IMR-90 (cell line): ENCODE measurements at regions not wholly inside any gene's neighbourhood (a gene's known extent, or its start where the extent isn't known, plus 50 kb on each side); places are given as distances from the start of the nearest gene placed in this dataset.
A peak's percentile ranks its signal among the peaks of the same experiment; 100 is the strongest.

Experiments
- ATAC-seq: fragments of 200-7000 bp; cut with Tn5 transposase; 2 replicates; pipeline ENCODE4 v1.9.1; 2020; ENCODE audit warnings: low read depth, mild to moderate bottlenecking, moderate library complexity
- BruUV-seq: library from RNA; stranded (reverse); fragments of 400-500 nt; replicated peaks from 2 replicates; lab custom pipeline; 2021; lab: Mats Ljungman, UMichigan
- CTCF ChIA-PET: fragments of 300-600 bp; formaldehyde crosslinking; extraction: SDS; loops from one replicate; lab custom pipeline; 2021; ENCODE audit warnings: antibody characterized with exemption; lab: Yijun Ruan, JAX
- POLR2A ChIA-PET: fragments of 300-600 bp; sonication (Branson Sonifier 250); formaldehyde crosslinking; loops from one replicate; lab custom pipeline; 2022; ENCODE audit warnings: antibody characterized with exemption; ENCODE audit not compliant: unreplicated experiment; lab: Charles Lee
- DNase-seq: peaks from one replicate; pipeline ENCODE4 v3.0.0; 2013
- H2AFZ ChIP-seq: replicated peaks from 2 replicates; pipeline ENCODE3; 2013; ENCODE audit warnings: low read length, mild to moderate bottlenecking; ENCODE audit not compliant: poor library complexity
- H2AK5ac ChIP-seq: 2 replicates; pipeline ENCODE4 v1.6.1; 2013; ENCODE audit warnings: low read depth, low read length, inconsistent platforms
- H2AK9ac ChIP-seq: replicated peaks from 2 replicates; pipeline ENCODE3; 2013; ENCODE audit warnings: mild to moderate bottlenecking, low read depth, low read length, moderate library complexity; ENCODE audit not compliant: poor library complexity
- H2BK120ac ChIP-seq: 2 replicates; pipeline ENCODE4 v1.6.1; 2013; ENCODE audit warnings: low read depth, low read length, inconsistent platforms
- H2BK15ac ChIP-seq: 3 replicates; pipeline ENCODE4 v1.6.1; 2013; ENCODE audit warnings: low read depth, low read length, inconsistent platforms
- H2BK20ac ChIP-seq: 2 replicates; pipeline ENCODE4 v1.6.1; 2013; ENCODE audit warnings: low read depth, mild to moderate bottlenecking, inconsistent platforms, low read length, moderate library complexity
- H2BK5ac ChIP-seq: 2 replicates; pipeline ENCODE4 v1.6.1; 2013; ENCODE audit warnings: mild to moderate bottlenecking, low read depth, low read length, inconsistent platforms; ENCODE audit not compliant: poor library complexity, severe bottlenecking
- H3K14ac ChIP-seq: replicated peaks from 2 replicates; pipeline ENCODE4 v1.6.1; 2013; ENCODE audit warnings: low read depth, low read length, inconsistent platforms
- H3K18ac ChIP-seq: 2 replicates; pipeline ENCODE4 v1.6.1; 2013; ENCODE audit warnings: low read depth, low read length, control low read depth
- H3K23ac ChIP-seq: 2 replicates; pipeline ENCODE4 v1.6.1; 2013; ENCODE audit warnings: low read depth, low read length, inconsistent platforms
- H3K27ac ChIP-seq: 2 replicates; pipeline ENCODE4 v1.5.1; 2013; ENCODE audit warnings: mild to moderate bottlenecking, control low read depth, low read length; ENCODE audit not compliant: insufficient read depth
- H3K27me3 ChIP-seq: 2 replicates; pipeline ENCODE4 v1.6.1; 2013; ENCODE audit warnings: low read length; ENCODE audit not compliant: control insufficient read depth, insufficient read depth
- H3K36me3 ChIP-seq: 2 replicates; pipeline ENCODE4 v1.6.1; 2013; ENCODE audit warnings: low read length, mixed read lengths; ENCODE audit not compliant: control insufficient read depth, insufficient read depth
- H3K4ac ChIP-seq: 2 replicates; pipeline ENCODE4 v1.6.1; 2013; ENCODE audit warnings: low read depth, low read length, inconsistent platforms
- H3K4me1 ChIP-seq: 2 replicates; pipeline ENCODE4 v1.6.1; 2013; ENCODE audit warnings: low read length, mixed read lengths; ENCODE audit not compliant: control insufficient read depth, insufficient read depth
- H3K4me2 ChIP-seq: 2 replicates; pipeline ENCODE4 v1.6.1; 2013; ENCODE audit warnings: low read depth, mild to moderate bottlenecking, control low read depth, low read length, moderate library complexity
- H3K4me3 ChIP-seq: 2 replicates; pipeline ENCODE4 v1.5.1; 2013; ENCODE audit warnings: low read depth, mild to moderate bottlenecking, control low read depth, low read length, moderate library complexity; ENCODE audit not compliant: insufficient read depth
- H3K56ac ChIP-seq: 2 replicates; pipeline ENCODE4 v1.6.1; 2013; ENCODE audit warnings: low read length, inconsistent platforms; ENCODE audit not compliant: insufficient read depth; ENCODE audit errors: extremely low read depth
- H3K79me1 ChIP-seq, 2 experiments: 2 replicates each; pipeline ENCODE4 v1.6.1; 2013; ENCODE audit warnings: low read length in 2 of 2, inconsistent platforms in 1 of 2, low read depth in 1 of 2
- H3K9ac ChIP-seq: 2 replicates; pipeline ENCODE4 v1.6.1; 2013; ENCODE audit warnings: low read depth, low read length, control low read depth
- H3K9me1 ChIP-seq: 2 replicates; pipeline ENCODE4 v1.6.1; 2013; ENCODE audit warnings: low read length, inconsistent platforms; ENCODE audit not compliant: insufficient read depth
- H3K9me3 ChIP-seq: 2 replicates; pipeline ENCODE4 v1.6.1; 2013; ENCODE audit warnings: low read length; ENCODE audit not compliant: control insufficient read depth, insufficient read depth
- H4K20me1 ChIP-seq: 2 replicates; pipeline ENCODE4 v1.6.1; 2013; ENCODE audit warnings: low read length, inconsistent platforms; ENCODE audit not compliant: insufficient read depth
- H4K5ac ChIP-seq: 2 replicates; pipeline ENCODE4 v1.6.1; 2013; ENCODE audit warnings: mild to moderate bottlenecking, low read depth, low read length, control low read depth
- H4K8ac ChIP-seq, 2 experiments: 2 replicates each; pipeline ENCODE4 v1.6.1; 2013; ENCODE audit warnings: low read depth in 2 of 2, low read length in 2 of 2, control low read depth in 1 of 2, inconsistent platforms in 1 of 2
- H4K91ac ChIP-seq: 2 replicates; pipeline ENCODE4 v1.6.1; 2013; ENCODE audit warnings: low read depth, low read length, inconsistent platforms; ENCODE audit not compliant: insufficient read depth
- CEBPB ChIP-seq: IDR thresholded peaks from 2 replicates; pipeline ENCODE4 v1.6.1; 2012; ENCODE audit warnings: low read depth, low read length, improper control_type of control experiment
- CHD1 ChIP-seq: IDR thresholded peaks from 2 replicates; pipeline ENCODE4 v1.6.1; 2012; ENCODE audit warnings: low read depth, low read length, improper control_type of control experiment
- FOS ChIP-seq: fragments of 150-350 bp; IDR thresholded peaks from 2 replicates; pipeline ENCODE4 v1.6.1; 2016; ENCODE audit warnings: low read depth, low read length
- MAFK ChIP-seq: IDR thresholded peaks from 2 replicates; pipeline ENCODE4 v1.6.1; 2012; ENCODE audit warnings: low read depth, low read length, improper control_type of control experiment
- MAZ ChIP-seq: IDR thresholded peaks from 2 replicates; pipeline ENCODE4 v1.6.1; 2012; ENCODE audit warnings: low read depth, mild to moderate bottlenecking, low read length, improper control_type of control experiment, moderate library complexity, borderline replicate concordance
- MXI1 ChIP-seq: IDR thresholded peaks from 2 replicates; pipeline ENCODE4 v1.6.1; 2012; ENCODE audit warnings: low read depth, mild to moderate bottlenecking, low read length, moderate library complexity, borderline replicate concordance
- NFE2L2 ChIP-seq: fragments of 150-350 bp; IDR thresholded peaks from 2 replicates; pipeline ENCODE4 v1.6.1; 2016; ENCODE audit warnings: low read depth, mild to moderate bottlenecking, low read length
- POLR2A ChIP-seq: IDR thresholded peaks from 2 replicates; pipeline ENCODE4 v1.6.1; 2012; ENCODE audit warnings: mild to moderate bottlenecking, low read depth, low read length
- RCOR1 ChIP-seq: IDR thresholded peaks from 2 replicates; pipeline ENCODE4 v1.6.1; 2012; ENCODE audit warnings: mild to moderate bottlenecking, low read length, improper control_type of control experiment; ENCODE audit not compliant: insufficient replicate concordance
- RFX5 ChIP-seq: IDR thresholded peaks from 2 replicates; pipeline ENCODE4 v1.8.0; 2012; ENCODE audit warnings: low read depth, mild to moderate bottlenecking, low read length, moderate library complexity
- WGBS, 2 experiments: methylation state at CpG; one replicate each; pipeline versions ENCODE4 v1.1.5 to v1.1.7; 2013; ENCODE audit warnings: missing lambda C conversion rate in 2 of 2; ENCODE audit not compliant: insufficient read length in 1 of 2; ENCODE audit errors: extremely low coverage in 2 of 2; 5-methylcytosine and 5-hydroxymethylcytosine counted together
- dilution Hi-C: fragments of 300-500 bp; cut with HindIII; formaldehyde crosslinking; loops from one replicate; pipeline ENCODE4 v1.14.3; 2018; ENCODE audit warnings: low sequenced_read_pairs; ENCODE audit not compliant: unreplicated experiment
- in situ Hi-C: fragments of 300-500 bp; cut with MboI; formaldehyde crosslinking; loops from 3 replicates; pipeline ENCODE4 v1.14.3; 2019; ENCODE audit warnings: low sequenced_read_pairs, inconsistent platforms, mixed read lengths
- intact Hi-C: fragments of 100-400 bp; cut with micrococcal nuclease; formaldehyde crosslinking; loops from 2 replicates; pipeline ENCODE4 v1.10.0; 2022

DNA sequence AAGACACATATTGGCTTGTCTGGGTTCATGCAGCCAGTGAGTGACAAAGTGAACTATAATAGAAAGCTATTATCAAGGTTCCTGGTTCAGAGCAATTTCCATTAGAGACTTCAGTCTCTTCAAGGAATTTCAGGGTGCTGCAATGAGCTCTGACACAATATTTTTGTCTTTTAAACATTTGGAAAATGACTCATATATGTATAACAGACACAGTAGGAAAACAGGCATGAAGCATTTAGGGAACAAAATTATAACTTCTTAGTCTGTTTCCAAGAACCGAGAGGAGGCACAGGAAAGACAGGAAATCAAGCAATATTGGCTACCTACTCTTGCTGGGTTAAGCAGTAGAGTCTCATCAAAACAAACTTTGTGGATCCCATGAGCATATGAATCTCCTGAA, 170.4 kb downstream of the PTPRC start:
- dilution Hi-C loops (no loop called here), in situ Hi-C loops (no loop called here), intact Hi-C loops (no loop called here)
- H2AFZ ChIP-seq: no peak overlapping the region
- H4K8ac ChIP-seq: peak overlapping the region in 1 of 2 experiments; percentile 36; a peak in 1 of 4 replicates
- H2BK15ac ChIP-seq: no peak overlapping the region; the same call in 2 of the 3 replicates
- H3K4me2 ChIP-seq: peak overlapping the region; percentile 33; the same call in 1 of the 2 replicates
- no peak overlapping the region for H2AK9ac ChIP-seq
- H2AK5ac ChIP-seq: no peak overlapping the region
- POLR2A ChIA-PET: no interaction called here
- no peaks in the 10 kb centered on the region for H3K9me1 ChIP-seq
- CTCF ChIA-PET: interaction anchor here (0.9 to 1.5 kb wide), 3 partner anchors 21 to 304 kb away, joined by 3 to 4 read pairs (median 3); no protein-coding TSS in a partner anchor
- H3K9me3 ChIP-seq: peaks cover 3% of the 10 kb centered on the region; the same call in 1 of the 2 replicates
- no peaks in the 10 kb centered on the region for H4K20me1 ChIP-seq
- no peaks in the 10 kb centered on the region for H3K79me1 ChIP-seq
- H3K4ac ChIP-seq: no peak overlapping the region
- DNase-seq (peak; percentile 64), ATAC-seq (peak; percentile 85)
- no peak overlapping the region for H3K9ac ChIP-seq
- no peaks in the 10 kb centered on the region for H3K27me3 ChIP-seq
- peak overlapping the region; percentile 41; the same call in 1 of the 2 replicates for H4K5ac ChIP-seq
- BruUV-seq: no TSS peak
- WGBS, 2 experiments: no CpG with 5 or more reads among the region's 1 CpG
- H3K27ac ChIP-seq: peak overlapping the region; percentile 41
- H4K91ac ChIP-seq: no peak overlapping the region
- TF ChIP-seq MAZ: no peak
- TF ChIP-seq CHD1: no peak
- no peak for TF ChIP-seq RCOR1
- no peak for TF ChIP-seq POLR2A
- TF ChIP-seq MAFK: no peak
- no peak for TF ChIP-seq MXI1
- no peak for TF ChIP-seq RFX5
- no peak for TF ChIP-seq NFE2L2
- peak; percentile 68 for TF ChIP-seq CEBPB
- 0 out of 2 replicates have a peak, but pooled peaks have one; percentile 16 for TF ChIP-seq FOS
- peak overlapping the region; percentile 57 for H3K18ac ChIP-seq
- peak overlapping the region; percentile 63 for H2BK5ac ChIP-seq
- H3K56ac ChIP-seq: no peak overlapping the region
- H3K36me3 ChIP-seq: no peaks in the 10 kb centered on the region
- no peak overlapping the region for H2BK20ac ChIP-seq
- no peak overlapping the region for H3K4me3 ChIP-seq
- H3K14ac ChIP-seq: no peak overlapping the region
- 0 out of 2 replicates have a peak overlapping the region, but pooled peaks have one; percentile 13 for H3K23ac ChIP-seq
- no peak overlapping the region for H2BK120ac ChIP-seq
- H3K4me1 ChIP-seq: peaks cover 5% of the 10 kb centered on the region
